ENCODE measurements at regions not wholly inside any gene's neighbourhood (a gene's known extent, or its start where the extent isn't known, plus 50 kb on each side); places are given as distances from the start of the nearest gene placed in this dataset.
"Not testable (repeated sequence)": the region's sequence is repeated elsewhere in the genome, so short reads cannot be mapped to it uniquely, and the experiment has no call there.

DNA sequence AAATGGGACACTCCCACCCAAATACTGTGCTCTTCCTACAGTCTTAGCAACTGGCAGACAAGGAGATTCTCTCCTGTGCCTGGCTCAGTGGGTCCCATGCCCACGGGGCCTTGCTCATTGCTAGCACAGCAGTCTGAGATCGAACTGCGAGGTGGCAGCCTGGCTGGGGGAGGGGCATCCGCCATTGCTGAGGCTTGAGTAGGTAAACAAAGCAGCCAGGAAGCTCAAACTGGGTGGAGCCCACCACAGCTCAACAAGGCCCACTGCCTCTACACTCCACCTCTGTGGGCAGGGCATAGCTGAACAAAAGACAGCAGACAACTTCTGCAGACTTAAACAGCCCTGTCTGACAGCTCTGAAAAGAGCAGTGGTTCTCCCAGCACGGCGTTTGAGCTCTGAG lies 174.8 kb downstream of the COL12A1 start:
- H3K36me3 Mint-ChIP-seq (ENCODE audit: low read depth); H3K4me1 Mint-ChIP-seq (ENCODE audit: low read depth); intact Hi-C loops (cut with micrococcal nuclease); H3K27ac Mint-ChIP-seq; H3K27me3 Mint-ChIP-seq (ENCODE audit: low read depth); H3K9me3 Mint-ChIP-seq; H3K4me3 Mint-ChIP-seq (ENCODE audit: low read depth); DNase-seq (ENCODE audit: low spot score): not testable (repeated sequence)

DNA sequence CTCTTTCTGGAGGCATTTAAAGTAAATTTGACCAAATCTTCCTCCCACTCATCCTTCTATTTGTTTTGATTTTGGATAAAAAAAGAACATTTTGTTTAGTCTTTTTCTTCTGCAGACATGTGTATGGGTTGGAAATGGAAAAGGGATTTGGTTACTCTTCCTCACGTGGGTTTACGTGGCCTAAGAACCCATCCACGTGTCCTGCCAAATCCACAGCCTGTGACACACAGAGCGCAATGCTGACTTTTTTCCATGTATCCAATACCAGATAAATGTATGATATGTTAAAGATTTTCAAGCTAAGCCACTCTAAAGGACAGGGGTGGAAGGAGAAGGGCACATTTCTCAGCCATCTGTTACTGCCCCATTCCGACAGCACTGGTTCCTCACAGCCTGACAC lies 176.5 kb downstream of the COL12A1 start:
- intact Hi-C loops (cut with micrococcal nuclease): no loop called here
- Mint-ChIP-seq H3K9me3 (no peaks in the 10 kb centered on the region), H3K27ac (no peak overlapping the region), H3K4me3 (ENCODE audit: low read depth) (no peak overlapping the region), H3K4me1 (ENCODE audit: low read depth) (no peaks in the 10 kb centered on the region), H3K27me3 (ENCODE audit: low read depth) (no peaks in the 10 kb centered on the region), H3K36me3 (ENCODE audit: low read depth) (no peaks in the 10 kb centered on the region)
- DNase-seq (ENCODE audit: low spot score): no peak

GRCh38 chr6:75025371-75025770 lies 180.5 kb downstream of the COL12A1 start:
- Mint-ChIP-seq H3K27ac (no peak overlapping the region), H3K9me3 (no peaks in the 10 kb centered on the region), H3K27me3 (ENCODE audit: low read depth) (no peaks in the 10 kb centered on the region), H3K4me1 (ENCODE audit: low read depth) (no peaks in the 10 kb centered on the region), H3K4me3 (ENCODE audit: low read depth) (no peak overlapping the region), H3K36me3 (ENCODE audit: low read depth) (no peaks in the 10 kb centered on the region)
- no peak for DNase-seq (ENCODE audit: low spot score)
- intact Hi-C loops (cut with micrococcal nuclease): no loop called here

DNA sequence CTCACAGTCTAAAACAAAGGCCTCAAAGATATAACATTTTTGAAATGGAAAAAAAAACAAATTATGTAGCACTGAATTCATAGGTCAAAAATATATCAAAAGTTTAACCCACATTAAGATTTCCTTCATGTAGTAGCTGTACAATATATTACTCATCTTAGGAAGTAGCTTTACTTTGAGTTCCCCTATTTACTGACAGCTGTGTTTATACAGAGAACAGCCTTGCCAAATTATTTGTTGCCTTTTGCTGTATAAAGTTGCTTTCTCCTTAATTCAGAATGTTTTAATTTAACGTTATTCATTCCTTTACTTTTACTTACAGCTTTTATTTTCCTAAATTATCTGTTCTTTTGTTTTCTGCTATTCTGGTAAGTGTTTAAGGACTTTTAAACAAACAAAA lies 181.0 kb downstream of the COL12A1 start:
- H3K36me3 Mint-ChIP-seq (ENCODE audit: low read depth): no peaks in the 10 kb centered on the region
- no peak overlapping the region for H3K27ac Mint-ChIP-seq
- intact Hi-C loops (cut with micrococcal nuclease): no loop called here

DNA sequence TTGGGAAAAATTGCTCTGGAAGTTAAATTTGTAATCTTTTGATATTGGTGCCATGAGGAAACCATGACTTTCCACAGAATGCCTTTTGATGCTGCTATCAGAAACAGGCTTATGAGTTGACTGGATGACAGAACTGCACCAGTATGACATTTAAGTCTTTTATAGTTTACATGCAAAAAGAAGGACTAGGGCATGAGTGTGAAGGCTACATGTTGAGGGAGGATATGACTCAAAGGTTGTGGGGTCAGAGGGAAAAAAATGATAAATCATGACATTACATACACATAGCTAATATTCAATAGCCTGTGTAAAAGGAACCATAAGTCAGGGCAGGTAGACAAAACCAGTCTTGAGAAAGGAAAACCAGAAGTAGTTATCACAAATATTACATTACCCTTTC lies 182.2 kb downstream of the COL12A1 start:
- DNase-seq (ENCODE audit: low spot score): no peak
- Mint-ChIP-seq H3K27ac (no peak overlapping the region), H3K9me3 (peaks cover 12% of the 10 kb centered on the region), H3K27me3 (ENCODE audit: low read depth) (no peaks in the 10 kb centered on the region), H3K36me3 (ENCODE audit: low read depth) (no peaks in the 10 kb centered on the region), H3K4me1 (ENCODE audit: low read depth) (no peaks in the 10 kb centered on the region), H3K4me3 (ENCODE audit: low read depth) (no peak overlapping the region)
- intact Hi-C loops (cut with micrococcal nuclease): no loop called here

More for the DNA sequence above, 181.0 kb downstream of the COL12A1 start:
- no peak overlapping the region for H3K4me3 Mint-ChIP-seq (ENCODE audit: low read depth)
- no peaks in the 10 kb centered on the region for H3K27me3 Mint-ChIP-seq (ENCODE audit: low read depth)
- H3K4me1 Mint-ChIP-seq (ENCODE audit: low read depth): no peaks in the 10 kb centered on the region
- H3K9me3 Mint-ChIP-seq: peaks cover under 1% of the 10 kb centered on the region
- no peak for DNase-seq (ENCODE audit: low spot score)

DNA sequence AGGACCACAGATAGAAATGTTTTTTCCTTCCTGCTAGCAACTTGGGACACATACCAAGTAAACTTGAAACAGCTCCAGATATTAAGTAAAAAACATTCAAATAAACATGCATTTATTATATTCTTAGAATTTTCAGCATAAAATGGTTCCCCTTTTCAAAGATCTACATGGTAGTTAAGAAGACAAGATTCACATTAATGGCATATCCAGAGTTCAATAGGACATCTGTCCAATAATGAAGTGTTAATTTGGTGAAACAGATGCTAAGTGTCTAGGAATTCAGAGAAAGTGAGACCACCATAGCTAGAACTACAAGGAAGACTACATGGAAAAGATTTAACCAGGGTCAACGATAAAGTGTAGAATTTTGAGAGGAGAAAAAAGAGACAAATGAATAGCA lies 184.9 kb downstream of the COL12A1 start:
- no peaks in the 10 kb centered on the region for H3K27me3 Mint-ChIP-seq (ENCODE audit: low read depth)
- intact Hi-C loops (cut with micrococcal nuclease): no loop called here
- H3K4me3 Mint-ChIP-seq (ENCODE audit: low read depth): no peak overlapping the region
- no peaks in the 10 kb centered on the region for H3K36me3 Mint-ChIP-seq (ENCODE audit: low read depth)
- H3K4me1 Mint-ChIP-seq (ENCODE audit: low read depth): no peaks in the 10 kb centered on the region
- no peak overlapping the region for H3K27ac Mint-ChIP-seq
- DNase-seq (ENCODE audit: low spot score): no peak
- peaks cover 13% of the 10 kb centered on the region for H3K9me3 Mint-ChIP-seq

- intact Hi-C loops (cut with micrococcal nuclease): no loop called here
- Mint-ChIP-seq H3K36me3 (ENCODE audit: low read depth) (no peaks in the 10 kb centered on the region), H3K4me3 (ENCODE audit: low read depth) (no peak overlapping the region), H3K27ac (no peak overlapping the region), H3K27me3 (ENCODE audit: low read depth) (no peaks in the 10 kb centered on the region), H3K4me1 (ENCODE audit: low read depth) (no peaks in the 10 kb centered on the region), H3K9me3 (peaks cover 13% of the 10 kb centered on the region)
- no peak for DNase-seq (ENCODE audit: low spot score)
These were observed 185.5 kb downstream of the COL12A1 start for GRCh38 chr6:75020376-75020775.

- no peaks in the 10 kb centered on the region for H3K4me1 Mint-ChIP-seq (ENCODE audit: low read depth)
- H3K27ac Mint-ChIP-seq: no peak overlapping the region
- no peak for DNase-seq (ENCODE audit: low spot score)
- H3K9me3 Mint-ChIP-seq: peaks cover 14% of the 10 kb centered on the region
- no peak overlapping the region for H3K4me3 Mint-ChIP-seq (ENCODE audit: low read depth)
- no peaks in the 10 kb centered on the region for H3K36me3 Mint-ChIP-seq (ENCODE audit: low read depth)
- intact Hi-C loops (cut with micrococcal nuclease): no loop called here
- no peaks in the 10 kb centered on the region for H3K27me3 Mint-ChIP-seq (ENCODE audit: low read depth)
These were observed 193.8 kb downstream of the COL12A1 start for GRCh38 chr6:75012018-75012417.

DNA sequence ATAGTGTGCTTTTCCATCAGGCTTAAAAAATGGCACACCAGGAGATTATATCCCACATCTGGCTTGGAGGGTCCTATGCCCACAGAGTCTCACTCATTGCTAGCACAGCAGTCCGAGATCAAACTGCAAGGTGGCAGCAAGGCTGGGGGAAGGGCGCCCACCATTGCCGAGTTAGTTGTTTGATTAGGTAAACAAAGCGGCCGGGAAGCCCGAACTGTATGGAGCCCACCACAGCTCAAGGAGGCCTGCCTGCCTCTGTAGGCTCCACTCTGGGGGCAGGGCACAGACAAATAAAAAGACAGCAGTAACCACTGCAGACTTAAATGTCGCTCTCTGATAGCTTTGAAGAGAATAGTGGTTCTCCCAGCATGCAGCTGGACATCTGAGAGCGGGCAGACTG lies 201.9 kb downstream of the COL12A1 start:
- H3K27ac Mint-ChIP-seq; H3K4me3 Mint-ChIP-seq (ENCODE audit: low read depth); intact Hi-C loops (cut with micrococcal nuclease); H3K4me1 Mint-ChIP-seq (ENCODE audit: low read depth); DNase-seq (ENCODE audit: low spot score); H3K36me3 Mint-ChIP-seq (ENCODE audit: low read depth); H3K27me3 Mint-ChIP-seq (ENCODE audit: low read depth); H3K9me3 Mint-ChIP-seq: not testable (repeated sequence)

DNA sequence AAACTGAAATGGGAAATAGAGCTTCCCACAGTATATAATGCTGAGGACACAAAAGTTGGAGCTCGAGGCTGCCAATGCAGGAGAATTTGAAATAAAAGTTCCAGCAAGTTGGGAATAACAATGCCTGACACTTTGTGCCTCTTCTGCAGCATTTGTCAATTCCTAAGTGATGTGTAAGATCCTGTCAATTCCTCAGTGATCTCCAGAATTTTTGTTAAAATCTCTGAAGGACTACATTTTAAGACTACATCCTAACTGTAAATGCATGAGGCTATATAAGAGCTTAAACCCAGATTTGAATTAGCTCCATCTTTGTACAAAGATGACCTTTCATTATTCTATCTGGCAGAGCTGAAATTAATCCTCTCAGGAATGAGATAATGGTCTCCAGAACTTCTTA lies 208.2 kb downstream of the COL12A1 start:
- H3K4me1 Mint-ChIP-seq (ENCODE audit: low read depth): no peaks in the 10 kb centered on the region
- H3K9me3 Mint-ChIP-seq: peaks cover 5% of the 10 kb centered on the region
- DNase-seq (ENCODE audit: low spot score): no peak
- H3K36me3 Mint-ChIP-seq (ENCODE audit: low read depth): no peaks in the 10 kb centered on the region
- no peak overlapping the region for H3K27ac Mint-ChIP-seq
- no peak overlapping the region for H3K4me3 Mint-ChIP-seq (ENCODE audit: low read depth)
- H3K27me3 Mint-ChIP-seq (ENCODE audit: low read depth): no peaks in the 10 kb centered on the region
- intact Hi-C loops (cut with micrococcal nuclease): no loop called here

DNA sequence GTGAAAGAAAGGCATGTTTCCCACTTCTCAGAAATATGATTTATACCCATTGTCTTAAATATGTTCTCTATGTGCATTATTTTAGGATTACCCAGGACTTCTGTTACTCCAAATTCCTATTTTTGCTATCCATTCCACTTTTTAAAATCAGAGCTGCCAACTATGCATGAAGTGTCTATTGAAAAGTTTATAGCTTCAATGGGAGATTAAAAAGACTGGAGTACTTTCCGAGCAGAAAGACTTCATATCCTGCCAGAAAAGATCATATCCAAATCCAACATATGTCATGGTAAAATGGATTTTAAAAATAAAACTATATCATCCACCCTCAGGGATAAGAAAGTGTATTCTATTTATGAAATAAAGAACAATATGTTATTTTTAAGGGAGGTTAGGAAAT lies 212.7 kb downstream of the COL12A1 start:
- Mint-ChIP-seq H3K27me3 (ENCODE audit: low read depth) (no peaks in the 10 kb centered on the region), H3K9me3 (peaks cover under 1% of the 10 kb centered on the region), H3K4me1 (ENCODE audit: low read depth) (no peaks in the 10 kb centered on the region), H3K27ac (no peak overlapping the region), H3K4me3 (ENCODE audit: low read depth) (no peak overlapping the region), H3K36me3 (ENCODE audit: low read depth) (no peaks in the 10 kb centered on the region)
- no peak for DNase-seq (ENCODE audit: low spot score)
- intact Hi-C loops (cut with micrococcal nuclease): no loop called here

- no peak for DNase-seq (ENCODE audit: low spot score)
- intact Hi-C loops (cut with micrococcal nuclease): no loop called here
- Mint-ChIP-seq H3K36me3 (ENCODE audit: low read depth) (no peaks in the 10 kb centered on the region), H3K4me3 (ENCODE audit: low read depth) (no peak overlapping the region), H3K27ac (no peak overlapping the region), H3K27me3 (ENCODE audit: low read depth) (no peaks in the 10 kb centered on the region), H3K9me3 (no peaks in the 10 kb centered on the region), H3K4me1 (ENCODE audit: low read depth) (no peaks in the 10 kb centered on the region)
These were observed 214.1 kb downstream of the COL12A1 start for GRCh38 chr6:74991573-74992332.

DNA sequence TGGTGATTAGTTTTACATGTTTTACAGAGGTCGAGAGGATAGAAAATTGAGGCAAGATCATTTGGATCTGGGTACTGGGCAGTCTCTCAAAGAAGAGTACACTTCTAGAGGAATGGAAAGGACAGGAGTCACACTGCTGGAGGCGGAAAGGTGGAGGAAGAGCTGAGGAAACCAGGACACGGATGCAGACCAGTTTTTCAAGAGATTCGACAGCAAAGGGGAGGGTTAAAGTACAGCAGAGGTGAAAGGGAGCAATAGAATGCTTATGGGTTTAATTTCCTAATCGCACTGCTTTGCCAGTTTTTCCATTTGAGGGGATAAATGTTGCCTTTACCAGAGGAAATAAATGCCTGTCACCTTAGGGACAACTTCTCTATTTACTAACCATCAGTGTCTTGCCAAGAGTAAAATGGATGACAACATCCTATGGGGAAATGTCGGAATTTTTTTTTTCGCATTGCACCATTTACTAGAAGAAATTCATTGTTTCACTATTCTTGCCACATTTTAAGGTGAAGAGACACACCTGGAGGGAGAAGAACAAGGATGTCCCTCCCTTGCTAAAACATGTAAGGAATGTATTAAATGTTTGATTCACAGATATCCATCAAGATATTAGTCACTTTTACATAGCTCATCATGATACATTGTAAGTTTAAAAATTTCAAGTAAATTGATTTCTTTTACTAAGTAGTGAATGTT lies 226.6 kb downstream of the COL12A1 start:
- Mint-ChIP-seq H3K4me1 (ENCODE audit: low read depth) (no peaks in the 10 kb centered on the region), H3K27me3 (ENCODE audit: low read depth) (no peaks in the 10 kb centered on the region), H3K36me3 (ENCODE audit: low read depth) (no peaks in the 10 kb centered on the region), H3K9me3 (peaks cover 5% of the 10 kb centered on the region), H3K27ac (no peak overlapping the region), H3K4me3 (ENCODE audit: low read depth) (no peak overlapping the region)
- no peak for DNase-seq (ENCODE audit: low spot score)
- intact Hi-C loops (cut with micrococcal nuclease): no loop called here

Data from activated T-helper 2 cell treated with anti-CD3 and anti-CD28 coated beads, Interferon-gamma antibody, Interleukin-2, Interleukin-4, amounts not matched to agents 10 μg/mL and 5 μg/mL and 100 μg/mL, durations not matched to agents 14 hours and 24 hours and 36 hours (primary cell).